ENCODE measurements at regions not wholly inside any gene's neighbourhood (a gene's known extent, or its start where the extent isn't known, plus 50 kb on each side); places are given as distances from the start of the nearest gene placed in this dataset.

DNA sequence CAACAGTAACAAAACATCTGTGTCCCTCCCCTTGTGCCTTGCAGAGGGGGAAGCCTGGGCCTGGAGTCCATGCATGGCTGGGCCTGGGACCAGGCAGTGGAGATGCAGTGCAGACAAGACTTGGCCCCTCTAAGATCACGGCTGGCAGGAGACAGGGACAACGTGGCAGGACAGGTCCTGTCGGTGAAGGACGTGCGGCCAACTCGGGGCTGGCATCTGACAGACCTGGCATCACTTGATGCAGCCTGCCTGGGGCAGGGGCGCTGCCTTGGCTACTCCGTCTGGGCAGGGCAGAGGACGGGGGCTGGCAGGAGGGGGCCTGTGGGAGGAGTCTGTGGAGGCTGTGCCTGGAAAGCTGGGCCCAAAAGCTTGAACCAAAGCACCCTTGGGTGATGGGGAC, 112.1 kb downstream of the CPZ start:
- TF ChIP-seq, protein P1, sequence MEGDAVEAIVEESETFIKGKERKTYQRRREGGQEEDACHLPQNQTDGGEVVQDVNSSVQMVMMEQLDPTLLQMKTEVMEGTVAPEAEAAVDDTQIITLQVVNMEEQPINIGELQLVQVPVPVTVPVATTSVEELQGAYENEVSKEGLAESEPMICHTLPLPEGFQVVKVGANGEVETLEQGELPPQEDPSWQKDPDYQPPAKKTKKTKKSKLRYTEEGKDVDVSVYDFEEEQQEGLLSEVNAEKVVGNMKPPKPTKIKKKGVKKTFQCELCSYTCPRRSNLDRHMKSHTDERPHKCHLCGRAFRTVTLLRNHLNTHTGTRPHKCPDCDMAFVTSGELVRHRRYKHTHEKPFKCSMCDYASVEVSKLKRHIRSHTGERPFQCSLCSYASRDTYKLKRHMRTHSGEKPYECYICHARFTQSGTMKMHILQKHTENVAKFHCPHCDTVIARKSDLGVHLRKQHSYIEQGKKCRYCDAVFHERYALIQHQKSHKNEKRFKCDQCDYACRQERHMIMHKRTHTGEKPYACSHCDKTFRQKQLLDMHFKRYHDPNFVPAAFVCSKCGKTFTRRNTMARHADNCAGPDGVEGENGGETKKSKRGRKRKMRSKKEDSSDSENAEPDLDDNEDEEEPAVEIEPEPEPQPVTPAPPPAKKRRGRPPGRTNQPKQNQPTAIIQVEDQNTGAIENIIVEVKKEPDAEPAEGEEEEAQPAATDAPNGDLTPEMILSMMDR (IDR thresholded peaks at IDR 0.05; ENCODE audit: control extremely low read depth, extremely low read depth, low read depth, missing control alignments) = no peak
- no peak for DNase-seq (ENCODE audit: extremely low spot score)
- CTCF ChIA-PET = no interaction called here
- POLR2A ChIA-PET = no interaction called here

DNA sequence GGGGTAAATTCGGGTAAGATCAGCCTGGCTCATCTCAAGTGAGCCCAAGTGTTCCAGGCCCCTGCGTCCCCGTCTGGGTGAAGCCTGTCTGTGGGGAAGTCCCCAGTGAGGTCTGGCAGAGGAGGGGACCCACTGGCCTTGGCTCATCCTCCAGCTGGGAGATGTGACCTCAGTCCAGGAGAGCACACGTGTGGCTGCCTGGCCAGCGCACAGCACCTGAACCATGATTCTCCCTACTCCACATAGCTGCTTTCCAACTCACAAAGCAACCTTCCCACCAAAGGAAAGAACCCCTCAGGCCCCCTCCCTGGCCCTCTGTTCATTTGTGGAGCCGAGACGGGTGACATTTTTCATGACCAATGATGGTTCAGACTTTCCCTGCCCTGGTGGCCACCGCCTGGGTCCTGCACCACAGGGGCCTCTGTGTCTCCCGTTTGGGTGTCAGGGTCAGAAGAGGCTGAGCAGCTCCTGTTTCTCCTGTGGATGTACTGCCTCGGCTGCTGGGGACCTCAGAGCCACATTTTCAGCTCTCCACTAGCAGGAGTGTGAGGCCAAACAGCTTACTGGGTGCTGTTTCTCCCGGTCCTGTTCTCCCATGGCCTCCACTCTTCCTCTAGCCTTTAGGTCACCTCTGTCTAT, 111.4 kb downstream of the CPZ start:
- DNase-seq (ENCODE audit: extremely low spot score) = no peak
- ChIA-PET CTCF (no interaction called here), POLR2A (no interaction called here)
- TF ChIP-seq, protein P1 (IDR thresholded peaks at IDR 0.05; ENCODE audit: control extremely low read depth, extremely low read depth, low read depth, missing control alignments) = no peak

DNA sequence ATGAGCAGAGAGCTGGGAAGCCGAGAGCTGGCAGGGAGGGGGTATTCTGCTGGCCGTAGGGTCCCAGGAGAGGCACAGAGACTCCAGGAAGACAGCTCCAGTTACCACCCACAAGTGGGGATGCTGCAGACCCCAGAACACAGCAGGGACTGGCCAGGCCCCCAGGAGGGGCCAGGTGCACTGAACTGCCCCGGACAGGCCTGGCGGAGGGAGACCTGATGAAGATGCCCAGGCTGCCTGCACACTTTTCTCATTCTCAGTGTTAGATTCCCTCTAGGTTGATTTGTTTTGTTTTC, 110.8 kb downstream of the CPZ start:
- POLR2A ChIA-PET = no interaction called here

DNA sequence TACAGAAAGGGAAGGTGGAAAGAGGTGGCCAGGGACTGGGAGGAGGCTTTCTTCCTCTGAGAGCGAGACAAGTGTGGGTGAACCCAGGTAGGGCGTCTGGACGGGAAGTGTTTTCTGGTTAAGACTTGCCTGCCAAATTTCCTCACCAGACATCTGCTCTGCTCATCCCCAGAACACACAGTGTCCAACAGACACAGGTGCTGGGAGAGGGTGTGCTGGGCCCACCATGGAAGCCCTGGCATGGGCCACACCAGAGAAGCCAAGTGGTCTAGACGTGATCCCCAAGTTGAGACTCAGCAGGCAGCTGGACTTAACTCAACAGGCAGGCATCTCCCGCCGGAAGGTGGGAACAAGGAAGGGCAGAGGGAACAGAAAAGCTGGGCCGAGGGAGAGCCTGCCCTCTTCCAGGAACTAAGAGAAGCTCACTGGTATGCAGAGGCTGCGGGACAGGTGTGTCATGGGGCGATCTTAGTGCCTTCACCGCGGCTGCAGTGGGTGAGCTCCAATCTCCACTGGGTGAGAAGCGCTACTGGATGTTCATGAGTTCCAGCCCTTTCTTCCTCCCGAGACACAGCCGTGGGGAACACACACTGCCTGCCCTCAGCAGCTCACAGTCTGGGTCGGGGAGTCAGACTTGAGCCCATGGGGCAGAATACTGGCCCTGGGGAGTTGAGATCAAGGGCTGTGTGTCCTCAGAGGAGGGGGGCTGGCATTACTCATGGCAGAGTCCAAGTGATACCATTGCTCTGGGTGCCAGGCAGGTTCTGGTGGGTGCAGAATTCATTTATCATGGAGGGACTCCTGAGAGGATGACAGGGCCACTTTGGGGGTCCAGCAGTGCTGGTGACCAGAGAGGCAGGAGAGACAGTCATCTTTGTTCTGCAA, 110.2 kb downstream of the CPZ start:
- CTCF ChIA-PET = no interaction called here
- TF ChIP-seq, protein P1 (IDR thresholded peaks at IDR 0.05; ENCODE audit: control extremely low read depth, extremely low read depth, low read depth, missing control alignments) = no peak
- no peak for DNase-seq (ENCODE audit: extremely low spot score)
- POLR2A ChIA-PET = no interaction called here

More for the DNA sequence above, 110.8 kb downstream of the CPZ start:
- DNase-seq (ENCODE audit: extremely low spot score) = no peak
- TF ChIP-seq, protein P1 (IDR thresholded peaks at IDR 0.05; ENCODE audit: control extremely low read depth, extremely low read depth, low read depth, missing control alignments) = no peak
- CTCF ChIA-PET = no interaction called here

DNA sequence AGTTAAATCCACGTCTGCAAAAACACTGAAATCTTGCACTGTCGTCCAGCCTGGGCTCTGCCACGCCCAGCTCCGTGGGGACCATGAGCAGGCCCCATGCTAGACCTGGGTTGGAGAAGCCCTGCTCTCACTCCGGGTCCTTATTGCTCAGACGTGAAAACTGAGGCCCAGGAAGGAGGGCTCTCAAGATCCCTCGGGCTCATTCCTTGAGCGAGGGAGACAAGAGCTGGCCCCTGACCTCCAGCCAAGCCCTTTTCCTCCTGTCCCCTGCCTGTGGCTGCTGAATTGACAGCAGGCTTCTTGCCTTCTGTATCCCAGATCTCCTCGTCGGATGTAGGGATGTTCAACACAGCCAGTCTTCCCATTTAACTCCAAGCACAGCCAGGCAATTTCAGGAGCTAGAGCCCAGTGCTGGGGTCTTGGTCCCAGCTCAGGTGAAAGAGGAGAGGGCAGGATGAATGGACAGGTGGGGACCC, 109.5 kb downstream of the CPZ start:
- TF ChIP-seq, protein P1 (IDR thresholded peaks at IDR 0.05; ENCODE audit: control extremely low read depth, extremely low read depth, low read depth, missing control alignments) = no peak
- CTCF ChIA-PET = no interaction called here
- POLR2A ChIA-PET = no interaction called here
- DNase-seq (ENCODE audit: extremely low spot score) = no peak

DNA sequence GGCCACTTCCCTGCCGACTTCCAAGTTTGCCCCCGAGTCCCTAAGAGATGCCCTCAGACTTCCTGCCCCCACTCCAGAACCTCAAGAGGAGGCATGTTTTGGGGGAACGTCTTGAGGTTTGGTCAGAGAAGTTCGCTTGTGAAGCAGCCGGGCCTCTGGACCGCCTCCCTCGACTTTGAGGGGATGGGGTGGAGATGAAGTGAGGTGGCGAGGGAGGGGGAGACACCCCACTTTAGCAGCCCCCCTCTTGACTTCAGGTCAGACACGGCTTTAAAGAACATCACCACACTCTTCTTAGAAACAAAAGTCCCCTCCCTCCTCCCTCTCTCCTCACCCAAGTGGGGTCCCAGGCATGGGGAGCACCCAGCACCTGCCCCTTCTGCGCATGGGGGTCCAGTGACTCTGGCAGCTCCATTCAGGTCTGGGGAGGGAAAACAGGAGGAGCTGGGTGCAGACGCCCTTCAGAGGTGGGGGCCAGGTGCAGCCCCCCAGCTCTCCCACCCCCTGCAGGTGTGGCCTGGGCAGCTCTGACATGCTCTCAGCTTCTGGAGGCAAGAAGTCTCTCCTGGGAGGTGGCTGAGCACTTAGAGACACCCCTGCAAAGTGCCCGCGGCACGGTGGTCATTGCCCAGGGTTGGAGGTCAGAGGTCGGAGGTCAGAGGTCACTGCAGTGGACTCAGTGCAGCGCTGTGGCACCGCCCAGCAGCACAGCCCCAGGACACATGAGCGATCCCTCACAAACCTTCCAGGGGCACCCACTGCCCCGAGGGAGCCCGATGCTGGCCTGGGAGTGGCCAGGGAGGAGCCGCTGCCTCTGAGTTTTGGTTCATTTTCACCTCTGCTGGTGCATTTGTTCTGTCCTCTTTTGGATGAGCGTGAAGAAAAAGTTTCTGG, 108.8 kb downstream of the CPZ start:
- no peak for DNase-seq (ENCODE audit: extremely low spot score)
- TF ChIP-seq, protein P1 (IDR thresholded peaks at IDR 0.05; ENCODE audit: control extremely low read depth, extremely low read depth, low read depth, missing control alignments) = no peak
- CTCF ChIA-PET = no interaction called here
- POLR2A ChIA-PET = no interaction called here

Data from GM10248 (cell line).